GM12892 (cell line): ENCODE measurements at regions not wholly inside any gene's neighbourhood (a gene's known extent, or its start where the extent isn't known, plus 50 kb on each side); places are given as distances from the start of the nearest gene placed in this dataset.

Experiments used
- POLR2A ChIP-seq: IDR thresholded peaks from 2 replicates; pipeline ENCODE4 v1.6.1; 2011; ENCODE audit warnings: low read depth, low read length, control low read depth
- POLR2AphosphoS5 ChIP-seq: IDR thresholded peaks from 2 replicates; pipeline ENCODE4 v1.6.1; 2011; ENCODE audit warnings: low read depth, low read length, control low read depth
- TAF1 ChIP-seq: IDR thresholded peaks from 2 replicates; pipeline ENCODE4 v1.6.1; 2011; ENCODE audit warnings: low read depth, mild to moderate bottlenecking, control low read depth, low read length, borderline replicate concordance

DNA sequence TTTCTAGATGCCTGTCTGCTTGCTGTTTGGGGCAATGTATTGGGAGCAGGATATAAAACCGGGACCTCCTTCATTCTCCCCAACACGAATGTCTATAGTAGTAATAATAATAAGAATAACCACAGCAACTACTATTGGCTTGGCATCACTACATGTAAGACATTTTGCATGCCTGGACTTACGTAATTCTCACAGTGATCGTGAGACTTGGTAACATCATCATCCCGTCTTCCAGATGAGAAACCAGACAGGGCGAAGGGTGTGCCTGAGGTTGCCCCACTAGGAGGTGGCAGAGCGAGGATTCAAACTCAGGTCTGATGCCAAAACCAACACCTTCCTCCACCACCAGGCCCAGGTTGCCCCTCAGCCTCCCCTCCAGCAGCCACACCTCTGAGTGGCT lies 185.1 kb downstream of the RGS3 start:
- no peak for TF ChIP-seq POLR2AphosphoS5
- TF ChIP-seq POLR2A, result no peak
- TF ChIP-seq TAF1, result no peak
